HPDE6-E6E7 (cell line): ENCODE measurements at regions not wholly inside any gene's neighbourhood (a gene's known extent, or its start where the extent isn't known, plus 50 kb on each side); places are given as distances from the start of the nearest gene placed in this dataset.
"Not testable (repeated sequence)": the region's sequence is repeated elsewhere in the genome, so short reads cannot be mapped to it uniquely, and the experiment has no call there.

Source experiments
- DNase-seq: peaks from one replicate; pipeline ENCODE4 v3.0.0; 2011; ENCODE audit warnings: missing footprints; ENCODE audit errors: extremely low spot score

DNA sequence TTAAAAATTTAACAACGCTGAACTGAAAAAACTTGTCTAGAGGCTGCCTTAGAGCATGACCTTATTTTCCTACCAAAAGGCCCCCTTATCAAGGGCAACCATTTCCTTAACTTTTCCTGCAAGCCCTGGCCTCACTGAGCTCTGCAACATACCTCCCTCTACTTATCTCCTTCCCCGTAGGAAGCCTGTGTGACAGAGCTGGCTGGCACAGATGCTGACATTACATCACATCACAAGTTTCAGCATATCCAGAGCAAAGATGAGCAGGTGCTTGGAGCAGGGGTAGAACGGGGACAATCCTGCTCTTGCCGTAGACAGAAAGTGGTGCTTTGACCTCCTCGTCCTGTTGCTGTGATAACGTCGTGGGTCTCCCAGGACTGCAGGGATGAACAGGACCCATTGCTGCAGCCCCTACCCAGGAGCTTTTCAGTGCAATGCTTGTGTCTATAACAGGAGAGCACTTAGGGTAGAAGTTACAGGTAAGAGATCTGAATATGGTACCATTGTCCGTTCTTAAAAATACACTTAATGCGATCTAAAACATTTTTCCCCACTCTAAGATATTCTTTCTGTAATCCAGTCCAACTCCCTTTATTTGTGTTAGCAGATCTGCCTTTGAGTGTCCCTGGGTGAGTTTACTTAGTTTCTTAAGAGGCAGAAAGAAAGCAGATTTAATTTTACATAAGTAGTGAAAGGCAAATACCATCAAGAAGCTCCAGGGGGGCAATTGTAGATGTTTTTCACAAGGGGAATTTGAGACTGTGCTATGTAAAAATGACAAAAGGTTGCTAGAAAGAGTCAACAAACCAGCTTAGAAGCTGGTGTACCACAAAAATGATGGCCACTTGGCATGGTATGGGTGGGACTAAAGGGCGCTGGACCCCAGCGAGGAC, 101.9 kb upstream of the EFNA5 start:
- DNase-seq = no peak

DNA sequence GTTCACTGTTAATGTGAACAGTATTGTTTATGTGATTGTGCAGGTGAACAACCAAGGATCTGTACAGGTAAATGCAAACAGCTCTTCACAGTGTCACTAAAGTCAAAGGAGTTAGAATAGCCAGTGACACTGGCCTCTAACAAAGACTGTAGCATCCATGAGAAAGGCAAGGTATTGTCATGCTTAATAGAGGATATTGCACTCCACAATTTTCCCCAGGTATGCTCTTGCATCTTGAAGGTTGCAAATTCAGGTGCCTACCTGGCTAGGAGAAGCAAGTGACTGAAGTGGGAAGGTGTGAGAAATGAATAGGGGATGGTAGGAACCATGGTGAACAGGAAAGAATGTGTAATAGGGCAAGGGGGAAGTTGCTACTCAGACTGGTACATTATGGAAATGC, 101.2 kb upstream of the EFNA5 start:
- no peak for DNase-seq

DNA sequence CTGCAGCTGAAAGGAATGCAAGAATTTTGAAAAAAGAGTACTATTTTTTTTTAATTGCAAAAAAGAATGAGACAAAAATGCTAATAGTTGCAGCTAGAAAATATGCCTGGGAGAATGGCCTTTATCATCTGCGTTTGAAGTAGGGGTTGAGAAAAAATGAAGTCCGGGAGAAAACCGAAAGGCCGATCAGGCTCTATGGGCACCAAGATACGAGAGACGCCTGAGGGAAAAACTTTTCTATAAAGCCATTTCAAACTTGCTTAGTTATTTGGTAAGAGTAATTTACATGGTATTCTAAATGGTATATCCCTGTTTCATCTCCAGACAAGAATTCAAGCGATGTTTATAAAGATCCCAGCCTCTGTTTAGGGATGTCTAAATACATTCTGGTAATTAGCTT, 99.3 kb upstream of the EFNA5 start:
- no peak for DNase-seq

DNA sequence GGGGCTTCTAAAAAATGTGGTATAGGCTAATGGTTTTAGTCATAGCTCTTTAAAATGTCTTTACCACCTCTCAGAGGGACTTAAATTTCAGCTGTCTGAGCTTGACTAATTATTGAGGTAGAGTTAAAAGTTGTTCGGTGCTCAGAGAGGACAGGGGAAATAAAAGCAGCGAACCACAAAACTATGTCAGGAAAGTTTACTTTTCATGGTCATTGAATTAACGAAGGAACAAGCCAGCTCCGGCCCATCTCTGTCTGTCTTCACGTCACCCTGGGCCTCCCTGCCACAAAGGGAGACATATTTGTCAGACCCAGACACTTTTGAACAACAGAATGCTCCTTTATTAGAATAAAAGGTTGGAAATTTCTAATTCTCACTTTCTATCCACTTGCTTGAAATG, 98.8 kb upstream of the EFNA5 start:
- DNase-seq = no peak

DNA sequence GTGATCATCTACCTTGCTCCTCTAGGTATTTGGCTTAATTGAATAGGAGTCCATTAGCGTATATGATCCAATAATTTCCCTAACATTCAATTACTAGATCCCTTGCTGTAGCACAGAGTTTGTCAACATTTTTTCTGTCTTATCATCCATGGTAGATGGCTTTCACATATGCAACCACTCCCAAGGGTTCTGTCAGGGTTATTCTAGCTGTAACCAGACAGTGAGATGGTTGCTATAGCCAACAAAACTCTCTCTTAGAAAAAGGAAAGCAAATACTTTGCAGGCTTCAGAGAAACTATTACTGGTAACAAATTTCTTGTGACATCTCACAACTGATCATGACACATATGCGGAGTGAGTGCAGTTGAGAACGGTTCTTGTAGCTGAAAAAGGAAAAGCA, 96.2 kb upstream of the EFNA5 start:
- no peak for DNase-seq

DNA sequence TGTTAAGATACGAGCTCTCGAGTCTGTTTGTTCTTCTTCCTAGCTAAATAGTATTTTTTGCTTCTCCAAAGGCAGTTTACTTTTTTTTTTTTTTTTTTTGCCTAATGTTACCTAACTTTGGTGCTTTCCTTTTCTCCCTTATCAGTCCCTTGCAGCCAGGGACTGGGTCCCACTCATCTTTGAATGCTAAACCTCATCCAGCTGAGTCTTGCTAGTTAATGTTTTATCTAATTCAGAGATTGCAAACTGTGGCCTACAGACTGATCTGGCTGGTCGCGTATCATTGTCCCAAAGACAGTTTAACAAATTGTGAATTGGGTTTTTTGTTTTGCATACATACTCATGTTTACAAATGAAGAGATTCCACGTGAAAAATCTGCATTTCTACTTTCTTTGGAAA, 95.7 kb upstream of the EFNA5 start:
- DNase-seq = no peak

DNA sequence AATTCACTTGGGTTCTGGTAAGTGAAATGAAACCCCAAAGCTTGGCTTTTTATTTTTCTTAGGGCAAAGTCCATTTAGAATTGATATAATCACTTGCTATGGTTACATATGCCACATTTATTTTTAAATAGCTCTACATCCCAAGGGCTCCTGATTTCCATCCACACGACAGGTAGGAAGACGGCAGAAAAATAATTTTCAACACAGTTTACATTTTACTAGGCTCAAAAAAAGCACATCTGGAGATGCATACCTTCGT, 95.0 kb upstream of the EFNA5 start:
- no peak for DNase-seq

DNA sequence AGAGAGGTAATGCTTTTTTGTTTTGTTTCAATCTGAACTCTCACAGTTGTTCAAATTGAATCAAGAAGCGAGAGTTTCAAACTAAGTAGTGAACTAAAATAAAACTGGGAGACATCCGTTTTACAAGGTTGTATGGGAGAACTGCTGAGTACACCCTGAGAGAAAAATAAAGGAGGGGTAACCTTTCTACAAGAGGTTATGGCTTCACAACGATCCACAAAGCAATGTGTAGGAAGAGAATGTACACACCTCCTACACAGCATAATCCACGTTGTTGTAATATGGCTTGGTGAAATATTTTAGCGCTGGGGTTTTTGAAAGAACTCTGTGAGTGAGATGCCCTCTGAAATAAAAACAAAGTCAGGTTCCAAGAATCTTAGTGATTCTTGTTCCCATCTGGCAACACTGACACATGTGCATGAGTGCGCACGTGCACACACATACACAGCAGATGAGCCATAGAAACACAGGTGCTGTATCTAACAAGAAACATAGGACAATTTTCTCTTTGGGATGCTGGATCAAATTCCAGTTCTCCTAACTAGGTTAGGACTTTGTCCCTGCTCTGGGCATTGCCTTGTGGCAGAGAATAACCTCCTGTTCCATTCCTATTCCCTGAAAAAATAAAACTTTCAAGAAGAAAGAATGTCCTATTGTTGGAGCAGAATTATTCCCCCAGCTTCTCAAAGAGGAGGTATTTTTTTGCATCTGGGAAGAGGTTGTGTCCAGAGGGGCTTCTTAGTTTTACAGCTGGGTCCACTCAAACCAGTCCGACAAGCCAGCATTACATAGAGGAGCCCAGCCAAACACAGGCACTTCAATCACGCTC, 94.5 kb upstream of the EFNA5 start:
- no peak for DNase-seq

DNA sequence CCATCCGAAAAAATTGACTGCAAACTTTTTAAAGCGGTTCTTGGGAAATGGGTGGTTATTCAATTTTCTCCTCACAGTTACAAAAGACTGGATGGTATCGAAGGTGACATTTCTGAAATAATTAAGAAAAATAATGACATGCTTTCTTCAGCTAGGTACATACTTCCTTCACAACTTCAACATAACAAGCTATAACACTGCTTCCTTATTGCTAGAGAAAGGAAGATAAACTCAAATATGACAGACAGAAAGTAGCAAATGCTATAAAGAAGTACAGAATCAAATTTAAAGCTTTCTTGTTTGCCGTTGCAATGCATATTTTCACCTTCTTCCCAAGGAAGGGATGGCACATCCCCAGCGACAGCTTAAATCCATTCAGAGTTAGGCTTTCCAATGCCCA, 93.5 kb upstream of the EFNA5 start:
- DNase-seq = no peak

DNA sequence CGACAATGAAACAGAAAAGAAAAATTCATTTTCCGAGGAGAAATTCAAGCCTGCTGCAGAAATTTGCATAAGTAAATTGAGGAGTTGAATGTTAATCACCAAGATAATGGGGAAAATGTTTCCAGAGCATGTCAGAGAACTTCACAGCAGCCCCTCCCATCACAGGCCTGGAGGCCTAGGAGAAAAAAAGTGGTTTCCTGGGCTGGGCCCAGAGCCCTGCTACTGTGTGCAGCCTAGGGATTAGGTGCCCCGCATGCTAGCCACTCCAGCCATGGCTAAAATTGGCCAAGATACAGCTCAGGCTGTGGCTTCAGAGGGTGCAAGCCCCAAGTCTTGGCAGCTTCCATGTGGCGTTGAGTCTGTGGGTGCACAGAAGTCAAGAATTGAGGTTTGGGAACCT, 82.7 kb upstream of the EFNA5 start:
- DNase-seq = no peak

DNA sequence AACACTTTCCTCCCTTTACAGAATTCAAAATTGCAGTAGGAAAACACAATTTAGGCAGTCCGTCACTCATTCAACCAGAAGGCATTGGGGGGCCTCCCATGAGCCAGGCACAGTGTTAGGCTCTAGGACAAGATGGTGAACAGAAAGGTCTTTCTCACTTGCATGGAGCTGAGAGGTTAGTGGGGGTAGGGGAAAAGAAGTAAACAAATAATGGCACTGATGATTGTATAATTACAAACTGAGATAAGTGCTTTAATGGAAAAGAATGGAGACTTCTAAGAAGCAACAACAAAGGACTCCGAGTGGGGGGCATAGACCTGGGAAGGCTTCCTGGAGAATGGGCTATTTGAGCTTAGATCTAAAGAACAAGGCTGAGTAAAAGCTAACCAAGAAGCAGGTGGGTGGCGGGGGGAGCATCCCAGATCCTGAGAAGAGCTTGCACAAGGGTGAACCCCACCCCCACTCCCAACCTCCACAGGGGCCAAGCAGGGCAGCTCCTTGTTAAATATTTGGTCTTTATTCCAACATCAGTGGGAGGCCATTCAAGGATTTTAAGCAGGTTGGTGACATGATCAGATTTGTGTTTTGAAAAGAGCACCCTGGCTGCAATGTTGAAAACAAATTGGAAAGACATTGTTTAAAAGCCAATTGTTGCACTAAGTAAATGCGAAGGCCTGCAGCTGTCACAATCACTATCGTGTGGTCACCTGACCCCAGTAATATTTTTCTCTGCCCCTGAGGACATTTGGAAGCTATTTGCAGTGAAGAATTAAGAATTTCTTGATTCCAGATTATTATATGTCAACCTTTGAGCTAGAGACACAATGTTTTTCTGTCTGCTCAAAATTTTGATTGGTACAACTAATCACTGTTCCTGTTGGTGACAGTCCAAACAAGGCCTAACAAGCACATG, 73.9 kb upstream of the EFNA5 start:
- no peak for DNase-seq

DNA sequence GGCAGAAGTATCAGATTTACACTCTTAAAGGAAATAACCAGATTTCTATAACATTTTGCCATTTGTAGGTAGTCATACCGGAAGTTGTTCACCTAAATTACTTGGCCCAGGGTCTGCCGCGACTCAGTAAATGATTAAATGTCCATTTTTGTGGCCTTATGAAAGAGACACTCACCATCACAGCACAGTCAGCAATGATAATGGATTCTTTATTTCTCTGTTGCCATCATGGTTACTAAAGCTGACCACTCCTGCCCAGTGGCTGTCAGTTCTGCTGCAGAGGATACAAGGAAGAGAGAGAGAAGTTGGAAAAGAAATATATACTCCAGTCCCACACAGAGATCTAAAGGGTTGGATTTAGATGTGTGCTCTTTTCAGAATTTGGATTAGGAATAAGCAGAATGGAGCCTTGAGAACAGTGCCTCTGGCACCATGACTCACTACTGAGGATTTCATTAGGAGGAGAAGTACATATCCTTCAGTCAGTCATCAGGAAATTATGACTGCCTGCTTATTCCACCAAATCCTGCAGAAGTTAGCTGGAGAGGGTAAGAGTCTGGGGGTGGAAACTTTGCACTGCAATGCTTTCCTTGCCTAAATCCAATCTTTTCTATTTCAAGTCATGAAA, 72.8 kb upstream of the EFNA5 start:
- DNase-seq = peak; percentile 56

DNA sequence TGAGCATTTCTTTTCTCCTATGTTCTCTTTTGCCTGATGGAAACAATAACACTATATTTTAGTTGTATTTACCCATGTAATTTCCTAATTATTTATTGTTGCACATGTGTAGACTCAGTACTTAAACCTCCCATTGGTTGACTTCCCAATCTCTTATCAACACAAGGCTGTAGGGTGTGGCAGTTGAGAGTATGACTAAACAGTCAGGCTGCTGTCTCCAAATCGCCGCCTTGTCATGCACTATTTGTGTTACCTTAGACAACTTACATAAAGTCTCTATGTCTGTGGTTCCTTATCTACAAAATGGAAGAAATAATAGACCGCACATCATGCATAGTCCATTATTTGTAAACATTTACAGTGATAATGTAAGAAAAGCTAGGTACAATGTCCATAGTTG, 68.9 kb upstream of the EFNA5 start:
- no peak for DNase-seq

DNA sequence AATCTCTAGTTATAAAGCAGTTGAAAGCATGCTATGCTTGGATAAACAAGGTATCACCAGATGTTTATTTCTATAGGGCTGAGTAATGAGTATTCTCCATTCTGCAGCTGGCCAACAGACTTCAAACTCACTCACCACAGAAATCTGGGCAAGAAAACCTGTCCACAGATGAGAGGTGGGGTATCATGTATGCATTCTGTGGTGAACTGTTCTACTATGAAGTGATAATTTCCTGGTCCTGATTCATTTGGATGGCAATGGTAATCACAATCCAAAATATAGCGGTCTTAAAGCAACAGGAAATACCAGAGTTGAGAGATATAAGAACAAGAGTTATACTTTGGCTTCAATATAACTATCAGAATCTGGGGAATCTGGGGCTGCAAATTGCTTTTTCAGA, 65.9 kb upstream of the EFNA5 start:
- no peak for DNase-seq

DNA sequence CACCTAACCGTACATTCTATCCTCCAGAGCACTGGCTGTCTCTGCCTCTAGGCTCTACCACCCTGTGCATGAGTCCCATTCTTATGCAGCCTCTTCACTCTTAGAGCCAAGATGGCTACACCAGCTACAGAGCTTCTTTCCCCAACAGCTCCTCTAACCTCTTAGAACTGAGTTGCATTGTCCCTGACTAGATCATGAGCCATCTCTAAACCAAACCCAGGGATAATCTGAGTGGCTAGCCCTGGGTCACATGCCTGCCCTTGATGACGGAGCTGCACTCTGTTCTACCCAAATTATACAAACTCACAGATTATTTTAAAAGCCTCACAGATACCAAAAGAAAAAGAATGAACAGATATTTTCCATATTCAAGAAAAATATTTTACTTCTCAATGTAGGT, 65.4 kb upstream of the EFNA5 start:
- not testable (repeated sequence) for DNase-seq

DNA sequence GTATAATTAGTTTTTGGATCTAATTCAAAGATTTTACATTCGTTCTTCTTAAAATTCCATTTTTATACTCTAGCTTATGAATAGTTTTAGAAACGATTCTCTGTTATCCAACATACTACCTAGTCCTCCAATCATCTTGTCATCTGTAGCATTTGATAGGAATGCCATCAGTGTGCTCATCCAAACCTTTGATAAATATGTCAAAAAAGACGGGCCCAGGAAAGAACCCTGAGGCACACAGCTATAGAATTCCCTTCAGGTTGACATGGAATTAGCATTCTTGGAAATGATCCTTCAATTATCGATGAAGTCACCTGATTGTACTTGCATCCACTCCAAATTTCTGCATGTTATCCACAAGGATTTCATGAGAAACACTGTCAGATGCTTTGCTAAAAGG, 64.8 kb upstream of the EFNA5 start:
- DNase-seq = no peak

DNA sequence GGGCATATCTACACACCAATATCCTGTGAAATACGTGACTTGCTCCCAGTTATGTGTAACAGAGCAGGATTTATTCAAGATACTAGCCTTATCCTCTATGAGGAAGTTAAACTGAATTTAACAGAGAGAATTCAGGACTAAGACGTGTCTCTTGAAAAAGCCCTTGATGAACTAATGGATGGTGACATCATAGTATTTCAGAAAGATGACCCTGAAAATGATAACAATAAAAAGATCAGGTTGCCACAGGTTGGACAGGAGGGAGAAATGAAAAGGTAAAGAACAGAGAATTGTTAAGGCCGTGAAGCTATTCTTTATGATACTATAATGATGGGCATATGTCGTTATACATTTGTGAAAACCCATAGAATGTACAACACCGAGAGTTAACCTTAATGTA, 56.2 kb upstream of the EFNA5 start:
- no peak for DNase-seq

DNA sequence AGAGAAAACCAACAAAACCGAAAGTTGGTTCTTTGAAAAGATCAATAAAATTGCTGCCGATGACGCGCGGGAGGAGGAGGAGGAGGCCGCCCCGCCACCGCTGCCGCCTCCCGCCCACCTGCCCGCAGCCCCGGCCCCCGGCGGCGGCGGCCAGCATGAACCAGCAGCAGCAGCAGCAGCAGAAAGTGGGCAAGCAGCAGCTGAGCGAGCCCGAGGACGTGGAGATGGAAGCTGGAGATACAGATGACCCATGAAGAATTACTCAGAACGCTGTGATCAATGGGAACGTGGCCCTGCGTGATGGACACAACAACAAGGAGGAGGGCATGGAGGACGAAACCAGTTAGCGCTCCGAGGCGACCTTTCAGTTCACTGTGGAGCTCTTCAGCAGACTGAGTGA, 53.9 kb upstream of the EFNA5 start:
- no peak for DNase-seq

DNA sequence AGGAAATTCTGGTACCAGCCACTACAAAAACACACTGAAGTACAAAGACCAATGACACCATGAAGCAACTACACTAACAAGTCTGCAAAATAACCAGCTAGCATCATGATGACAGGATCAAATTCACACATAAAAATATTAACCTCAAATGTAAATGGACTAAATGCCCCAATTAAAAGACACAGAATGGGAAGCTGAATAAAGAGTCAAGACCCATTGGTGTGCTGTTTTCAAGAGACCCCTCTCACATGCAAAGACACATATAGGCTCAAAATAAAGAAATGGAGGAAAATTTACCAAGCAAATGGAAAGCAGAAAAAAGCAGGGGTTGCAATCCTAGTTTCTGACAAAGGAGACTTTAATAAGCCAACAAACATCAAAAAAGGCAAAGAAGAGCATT, 50.5 kb upstream of the EFNA5 start:
- DNase-seq = not testable (repeated sequence)
